Stimulated activated effector memory CD8-positive, alpha-beta T cell treated with anti-CD3 and anti-CD28 coated beads, Interleukin-12 subunit alpha, Interleukin-12 subunit beta, amount 100 ng/mL, for 72 hours (primary cell): ENCODE measurements at regions not wholly inside any gene's neighbourhood (a gene's known extent, or its start where the extent isn't known, plus 50 kb on each side); places are given as distances from the start of the nearest gene placed in this dataset.
"Not testable (repeated sequence)": the region's sequence is repeated elsewhere in the genome, so short reads cannot be mapped to it uniquely, and the experiment has no call there.

Experiments used
- ATAC-seq: fragments of 150-1000 bp; cut with Tn5 transposase; 2 replicates; pipeline ENCODE4 v1.10.0; 2021
- DNase-seq, 2 donors: peaks; one replicate each; pipeline ENCODE4 v3.0.0; 2021 to 2022; ENCODE audit warnings: low spot score in 2 of 2
- H3K27ac Mint-ChIP-seq: one replicate; pipeline ENCODE4 v1.8.0; 2022; ENCODE audit warnings: mild to moderate bottlenecking, mixed read lengths
- H3K36me3 Mint-ChIP-seq: one replicate; pipeline ENCODE4 v1.8.0; 2022; ENCODE audit warnings: mild to moderate bottlenecking, mixed read lengths
- H3K4me1 Mint-ChIP-seq: one replicate; pipeline ENCODE4 v1.8.0; 2022; ENCODE audit warnings: mixed read lengths
- H3K4me3 Mint-ChIP-seq: one replicate; pipeline ENCODE4 v1.8.0; 2022; ENCODE audit warnings: mild to moderate bottlenecking, mixed read lengths
- H3K9me3 Mint-ChIP-seq: one replicate; pipeline ENCODE4 v1.8.0; 2022; ENCODE audit warnings: mixed read lengths

GRCh38 chr4:49558916-49559676 lies 573.0 kb downstream of the CWH43 start:
- H3K4me1 Mint-ChIP-seq, DNase-seq, ATAC-seq, H3K9me3 Mint-ChIP-seq, H3K4me3 Mint-ChIP-seq, H3K36me3 Mint-ChIP-seq, H3K27ac Mint-ChIP-seq: not testable (repeated sequence)

- not testable (repeated sequence) for ATAC-seq, H3K4me3 Mint-ChIP-seq, H3K9me3 Mint-ChIP-seq, H3K27ac Mint-ChIP-seq, H3K36me3 Mint-ChIP-seq, H3K4me1 Mint-ChIP-seq, DNase-seq
These were observed 574.2 kb downstream of the CWH43 start for GRCh38 chr4:49560131-49560816.

GRCh38 chr4:49560883-49561282 lies 574.8 kb downstream of the CWH43 start:
- DNase-seq, H3K9me3 Mint-ChIP-seq, H3K4me1 Mint-ChIP-seq, H3K36me3 Mint-ChIP-seq, ATAC-seq, H3K4me3 Mint-ChIP-seq, H3K27ac Mint-ChIP-seq: not testable (repeated sequence)

- not testable (repeated sequence) for DNase-seq
These were observed 584.2 kb downstream of the CWH43 start for GRCh38 chr4:49570248-49570647.

GRCh38 chr4:49573666-49574215 lies 587.7 kb downstream of the CWH43 start:
- H3K9me3 Mint-ChIP-seq: peaks cover 19% of the 10 kb centered on the region
- DNase-seq, H3K4me3 Mint-ChIP-seq, H3K36me3 Mint-ChIP-seq, H3K27ac Mint-ChIP-seq, H3K4me1 Mint-ChIP-seq, ATAC-seq: not testable (repeated sequence)

More at GRCh38 chr4:49570248-49570647, 584.2 kb downstream of the CWH43 start:
- not testable (repeated sequence) for H3K4me3 Mint-ChIP-seq, H3K27ac Mint-ChIP-seq, H3K4me1 Mint-ChIP-seq, H3K36me3 Mint-ChIP-seq, ATAC-seq
- peaks cover 22% of the 10 kb centered on the region for H3K9me3 Mint-ChIP-seq

GRCh38 chr4:49575250-49575649 lies 589.2 kb downstream of the CWH43 start:
- H3K4me3 Mint-ChIP-seq, ATAC-seq, H3K27ac Mint-ChIP-seq, DNase-seq, H3K36me3 Mint-ChIP-seq, H3K4me1 Mint-ChIP-seq: not testable (repeated sequence)
- peaks cover 14% of the 10 kb centered on the region for H3K9me3 Mint-ChIP-seq

GRCh38 chr4:49578371-49578770 lies 592.3 kb downstream of the CWH43 start:
- H3K9me3 Mint-ChIP-seq, DNase-seq: not testable (repeated sequence)

GRCh38 chr4:49578899-49579298 lies 592.8 kb downstream of the CWH43 start:
- ATAC-seq: not testable (repeated sequence)

More at GRCh38 chr4:49578371-49578770, 592.3 kb downstream of the CWH43 start:
- H3K27ac Mint-ChIP-seq, H3K36me3 Mint-ChIP-seq, H3K4me3 Mint-ChIP-seq, ATAC-seq, H3K4me1 Mint-ChIP-seq: not testable (repeated sequence)

GRCh38 chr4:49580166-49580565 lies 594.1 kb downstream of the CWH43 start:
- not testable (repeated sequence) for DNase-seq, H3K27ac Mint-ChIP-seq, H3K9me3 Mint-ChIP-seq, H3K4me3 Mint-ChIP-seq, H3K4me1 Mint-ChIP-seq, H3K36me3 Mint-ChIP-seq, ATAC-seq

More at GRCh38 chr4:49578899-49579298, 592.8 kb downstream of the CWH43 start:
- H3K36me3 Mint-ChIP-seq, H3K4me1 Mint-ChIP-seq, H3K4me3 Mint-ChIP-seq, H3K9me3 Mint-ChIP-seq, H3K27ac Mint-ChIP-seq, DNase-seq: not testable (repeated sequence)

GRCh38 chr4:49588401-49588800 lies 602.3 kb downstream of the CWH43 start:
- ATAC-seq, H3K9me3 Mint-ChIP-seq, H3K4me3 Mint-ChIP-seq, H3K27ac Mint-ChIP-seq, H3K36me3 Mint-ChIP-seq, H3K4me1 Mint-ChIP-seq, DNase-seq: not testable (repeated sequence)

- H3K36me3 Mint-ChIP-seq, H3K4me3 Mint-ChIP-seq, DNase-seq, H3K27ac Mint-ChIP-seq, H3K9me3 Mint-ChIP-seq, H3K4me1 Mint-ChIP-seq, ATAC-seq: not testable (repeated sequence)
These were observed 632.4 kb downstream of the CWH43 start for GRCh38 chr4:49618436-49618835.

- not testable (repeated sequence) for ATAC-seq, H3K4me1 Mint-ChIP-seq, H3K4me3 Mint-ChIP-seq, DNase-seq, H3K36me3 Mint-ChIP-seq, H3K27ac Mint-ChIP-seq
- peaks cover 14% of the 10 kb centered on the region for H3K9me3 Mint-ChIP-seq
These were observed 640.4 kb downstream of the CWH43 start for GRCh38 chr4:49626478-49626877.
